ENCODE measurements at regions not wholly inside any gene's neighbourhood (a gene's known extent, or its start where the extent isn't known, plus 50 kb on each side); places are given as distances from the start of the nearest gene placed in this dataset.
"Not testable (repeated sequence)": the region's sequence is repeated elsewhere in the genome, so short reads cannot be mapped to it uniquely, and the experiment has no call there.

DNA sequence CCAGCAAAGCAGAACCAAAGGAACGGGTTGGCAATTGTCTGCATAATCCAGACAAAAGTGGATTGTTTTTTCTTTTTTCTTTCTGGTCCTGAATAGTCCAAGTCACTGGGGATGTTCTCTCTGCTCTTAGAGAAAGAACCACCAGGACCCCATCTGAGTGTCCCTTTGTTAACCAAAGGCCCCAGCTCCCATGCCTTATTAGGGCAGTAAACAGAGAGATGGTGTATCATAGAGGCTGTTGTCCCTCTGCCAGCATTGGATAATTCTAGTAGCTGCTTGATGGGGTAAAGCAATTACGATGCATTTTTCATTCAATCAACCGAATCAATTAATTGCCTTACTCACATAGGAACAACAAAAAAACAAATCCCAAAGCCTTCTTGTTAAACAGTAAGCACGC lies 213.0 kb downstream of the BUB3 start:
- Histone ChIP-seq H4K20me1 (replicated peaks; ENCODE audit: control insufficient read depth, extremely low read depth, insufficient read depth, low read length) (no peaks in the 10 kb centered on the region), H3K4me2 (ENCODE audit: insufficient read depth, low read length) (no peak overlapping the region), H3K4me1 (ENCODE audit: control insufficient read depth, extremely low read depth, insufficient read depth, low read length) (no peaks in the 10 kb centered on the region), H2AFZ (ENCODE audit: low read depth, low read length) (no peak overlapping the region), H3K9me1 (replicated peaks; ENCODE audit: control insufficient read depth, extremely low read depth, insufficient read depth, low read length) (no peaks in the 10 kb centered on the region), H3K36me3 (ENCODE audit: control insufficient read depth in 2 of 2, extremely low read depth in 1 of 2, insufficient read depth in 2 of 2, low read length in 2 of 2) (no peaks in the 10 kb centered on the region), H3K4me3 (replicated peaks in 1 of 3; ENCODE audit: insufficient read depth in 1 of 3, low read depth in 1 of 3, low read length in 3 of 3) (no peak overlapping the region), H3K9me3 (replicated peaks; ENCODE audit: control insufficient read depth, insufficient read depth, low read length) (no peaks in the 10 kb centered on the region), H3K27me3 (ENCODE audit: control insufficient read depth in 2 of 2, insufficient read depth in 2 of 2, low read length in 2 of 2) (no peaks in the 10 kb centered on the region), H3K27ac (ENCODE audit: insufficient read depth, low read depth, low read length) (no peak overlapping the region), H3K9ac (replicated peaks; ENCODE audit: extremely low read depth, insufficient read depth, low read length) (no peak overlapping the region), H3K79me2 (ENCODE audit: control insufficient read depth, insufficient read depth, low read length) (no peaks in the 10 kb centered on the region)
- dilution Hi-C loops (cut with MboI; ENCODE audit: extremely low pct_ligation_motif_present, low sequenced_read_pairs) = no loop called here
- no peak for DNase-seq (ENCODE audit: low read depth, low spot score)
- intact Hi-C loops (cut with micrococcal nuclease) = no loop called here
- ChIA-PET CTCF (no interaction called here), POLR2A (no interaction called here)
- no peak for TF ChIP-seq CTCF (IDR thresholded peaks at IDR 0.05; ENCODE audit: extremely low read depth in 1 of 2, insufficient read depth in 1 of 2, low read depth in 1 of 2, low read length in 2 of 2)
- BruUV-seq (replicated peaks) = no TSS peak
- no peak for FAIRE-seq

DNA sequence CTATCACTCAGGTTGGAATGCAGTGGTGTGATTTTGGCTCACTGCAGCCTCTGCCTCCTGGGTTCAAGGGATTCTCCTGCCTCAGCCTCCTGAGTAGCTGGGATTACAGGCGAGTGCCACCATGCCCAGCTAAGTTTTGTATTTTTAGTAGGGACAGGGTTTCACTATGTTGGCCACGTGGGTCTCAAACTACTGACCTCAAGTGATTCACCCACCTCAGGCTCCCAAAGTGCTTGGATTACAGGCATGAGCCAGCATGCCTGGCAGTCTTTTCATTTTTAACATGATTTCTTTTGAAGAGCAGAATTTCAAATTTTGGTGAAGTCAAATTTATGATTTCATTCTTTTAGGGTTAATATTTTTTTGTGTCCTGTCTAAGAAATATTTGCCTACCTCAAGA lies 217.4 kb downstream of the BUB3 start:
- POLR2A ChIA-PET; DNase-seq (ENCODE audit: low read depth, low spot score); H3K27ac ChIP-seq (ENCODE audit: insufficient read depth, low read depth, low read length); intact Hi-C loops (cut with micrococcal nuclease); H2AFZ ChIP-seq (ENCODE audit: low read depth, low read length); BruUV-seq (replicated peaks); H3K27me3 ChIP-seq (ENCODE audit: control insufficient read depth in 2 of 2, insufficient read depth in 2 of 2, low read length in 2 of 2); H3K4me3 ChIP-seq (replicated peaks in 1 of 3; ENCODE audit: insufficient read depth in 1 of 3, low read depth in 1 of 3, low read length in 3 of 3); H3K9ac ChIP-seq (replicated peaks; ENCODE audit: extremely low read depth, insufficient read depth, low read length); H3K4me2 ChIP-seq (ENCODE audit: insufficient read depth, low read length); FAIRE-seq; H3K36me3 ChIP-seq (ENCODE audit: control insufficient read depth in 2 of 2, extremely low read depth in 1 of 2, insufficient read depth in 2 of 2, low read length in 2 of 2); H3K9me3 ChIP-seq (replicated peaks; ENCODE audit: control insufficient read depth, insufficient read depth, low read length); H3K9me1 ChIP-seq (replicated peaks; ENCODE audit: control insufficient read depth, extremely low read depth, insufficient read depth, low read length); dilution Hi-C loops (cut with MboI; ENCODE audit: extremely low pct_ligation_motif_present, low sequenced_read_pairs); H3K79me2 ChIP-seq (ENCODE audit: control insufficient read depth, insufficient read depth, low read length); H3K4me1 ChIP-seq (ENCODE audit: control insufficient read depth, extremely low read depth, insufficient read depth, low read length); CTCF ChIA-PET; H4K20me1 ChIP-seq (replicated peaks; ENCODE audit: control insufficient read depth, extremely low read depth, insufficient read depth, low read length): not testable (repeated sequence)
